ENCODE measurements at regions not wholly inside any gene's neighbourhood (a gene's known extent, or its start where the extent isn't known, plus 50 kb on each side); places are given as distances from the start of the nearest gene placed in this dataset.

DNA sequence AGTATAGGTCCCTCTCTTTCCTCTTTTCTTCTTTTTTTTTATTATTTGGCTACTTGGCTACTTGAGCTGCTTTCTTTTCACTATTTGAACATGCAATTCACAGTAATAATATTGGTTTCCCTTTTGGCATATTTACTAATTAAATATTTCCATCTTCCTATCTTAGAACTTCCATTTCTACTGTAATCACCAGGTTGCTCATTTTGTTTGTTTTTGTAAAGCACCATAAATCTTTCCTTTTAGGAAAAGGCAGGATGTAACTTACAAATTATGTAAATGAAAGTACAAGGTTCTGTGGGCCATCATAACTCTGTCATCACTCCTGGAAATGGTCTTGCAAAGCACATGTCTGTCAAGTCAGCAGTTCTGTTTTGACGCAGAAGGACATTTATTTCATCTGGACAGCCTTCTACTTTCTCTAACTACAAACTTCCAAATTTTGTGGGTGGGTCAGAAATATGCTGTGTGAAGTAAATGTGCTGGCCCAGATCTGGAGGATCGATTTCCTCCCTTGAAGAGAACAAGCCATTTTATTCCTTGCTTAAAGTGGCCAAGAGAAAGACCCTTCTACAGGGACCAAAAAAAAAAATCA, 71.7 kb upstream of the TNFSF18 start:
- no peaks in the 10 kb centered on the region for H3K36me3 ChIP-seq
- no peaks in the 10 kb centered on the region for H3K9me3 ChIP-seq
- 13% methylated on average over 2 of the region's 2 CpGs for WGBS
- TF ChIP-seq, protein P1, sequence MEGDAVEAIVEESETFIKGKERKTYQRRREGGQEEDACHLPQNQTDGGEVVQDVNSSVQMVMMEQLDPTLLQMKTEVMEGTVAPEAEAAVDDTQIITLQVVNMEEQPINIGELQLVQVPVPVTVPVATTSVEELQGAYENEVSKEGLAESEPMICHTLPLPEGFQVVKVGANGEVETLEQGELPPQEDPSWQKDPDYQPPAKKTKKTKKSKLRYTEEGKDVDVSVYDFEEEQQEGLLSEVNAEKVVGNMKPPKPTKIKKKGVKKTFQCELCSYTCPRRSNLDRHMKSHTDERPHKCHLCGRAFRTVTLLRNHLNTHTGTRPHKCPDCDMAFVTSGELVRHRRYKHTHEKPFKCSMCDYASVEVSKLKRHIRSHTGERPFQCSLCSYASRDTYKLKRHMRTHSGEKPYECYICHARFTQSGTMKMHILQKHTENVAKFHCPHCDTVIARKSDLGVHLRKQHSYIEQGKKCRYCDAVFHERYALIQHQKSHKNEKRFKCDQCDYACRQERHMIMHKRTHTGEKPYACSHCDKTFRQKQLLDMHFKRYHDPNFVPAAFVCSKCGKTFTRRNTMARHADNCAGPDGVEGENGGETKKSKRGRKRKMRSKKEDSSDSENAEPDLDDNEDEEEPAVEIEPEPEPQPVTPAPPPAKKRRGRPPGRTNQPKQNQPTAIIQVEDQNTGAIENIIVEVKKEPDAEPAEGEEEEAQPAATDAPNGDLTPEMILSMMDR (IDR thresholded peaks at IDR 0.05) = no peak
- TF ChIP-seq POLR2A (IDR thresholded peaks at IDR 0.05) = no peak
- TF ChIP-seq POLR2AphosphoS5 (IDR thresholded peaks at IDR 0.05) = no peak
- no peak for TF ChIP-seq EP300 (IDR thresholded peaks at IDR 0.05)
- peaks cover 22% of the 10 kb centered on the region for H3K4me1 ChIP-seq
- H3K27me3 ChIP-seq = no peaks in the 10 kb centered on the region
- H3K4me3 ChIP-seq = peak overlapping the region; percentile 36
- DNase-seq (ENCODE audit: low spot score in 2 of 2) = no peak
- peak overlapping the region; percentile 80 for H3K27ac ChIP-seq

DNA sequence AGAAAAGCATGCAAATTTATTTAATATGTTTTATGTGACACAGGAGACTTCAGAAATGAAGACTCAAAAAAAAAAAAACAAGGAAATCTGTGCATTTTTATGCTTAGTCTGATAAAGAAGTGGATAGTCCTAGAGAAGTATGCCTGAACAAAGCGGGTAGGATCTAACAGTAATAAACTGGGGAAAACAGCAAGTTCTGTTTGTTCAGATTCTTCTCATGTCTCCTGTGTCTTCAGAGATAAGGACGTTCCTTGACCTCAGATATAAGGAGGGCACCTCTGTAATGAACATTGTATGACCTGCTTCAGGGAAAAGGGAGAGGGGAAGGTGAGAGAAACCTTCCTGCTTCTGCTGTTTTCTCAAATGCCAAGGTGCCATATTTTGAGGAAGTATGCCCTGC, 67.7 kb upstream of the TNFSF18 start:
- Histone ChIP-seq H3K27ac (no peak overlapping the region), H3K9me3 (no peaks in the 10 kb centered on the region), H3K4me1 (peaks cover 17% of the 10 kb centered on the region), H3K36me3 (no peaks in the 10 kb centered on the region), H3K4me3 (no peak overlapping the region), H3K27me3 (no peaks in the 10 kb centered on the region)
- 87% methylated on average over 2 of the region's 2 CpGs for WGBS
- no peak for DNase-seq (ENCODE audit: low spot score in 2 of 2)
- TF ChIP-seq POLR2AphosphoS5 (IDR thresholded peaks at IDR 0.05) (no peak), EP300 (IDR thresholded peaks at IDR 0.05) (no peak), POLR2A (IDR thresholded peaks at IDR 0.05) (no peak)
- TF ChIP-seq, protein P1 (IDR thresholded peaks at IDR 0.05) = no peak

DNA sequence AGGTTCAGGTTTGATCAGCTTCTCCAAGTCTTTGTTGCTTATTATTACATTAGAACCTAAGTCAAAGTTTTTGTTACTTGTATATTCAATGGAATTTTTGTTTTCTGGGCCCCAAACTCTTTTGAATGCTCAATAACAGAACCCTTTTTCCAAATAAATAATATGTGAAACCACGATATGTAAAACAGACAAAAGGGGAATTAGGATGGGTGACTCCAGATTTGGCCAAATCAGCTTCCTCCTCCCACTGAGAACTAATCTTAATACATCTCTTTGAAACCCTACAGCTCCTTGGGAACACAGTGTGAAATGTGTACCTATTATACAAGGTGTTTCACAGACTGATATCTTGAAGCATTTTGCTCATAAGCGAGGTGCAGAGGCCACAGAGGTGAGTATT, 67.0 kb upstream of the TNFSF18 start:
- Histone ChIP-seq H3K36me3 (no peaks in the 10 kb centered on the region), H3K4me3 (no peak overlapping the region), H3K9me3 (no peaks in the 10 kb centered on the region), H3K27ac (no peak overlapping the region), H3K27me3 (no peaks in the 10 kb centered on the region), H3K4me1 (peaks cover 11% of the 10 kb centered on the region)
- no peak for DNase-seq (ENCODE audit: low spot score in 2 of 2)
- WGBS = 94% methylated on average over 2 of the region's 2 CpGs
- TF ChIP-seq POLR2A (IDR thresholded peaks at IDR 0.05) (no peak), EP300 (IDR thresholded peaks at IDR 0.05) (no peak)
- TF ChIP-seq, protein P1 (IDR thresholded peaks at IDR 0.05) = no peak

DNA sequence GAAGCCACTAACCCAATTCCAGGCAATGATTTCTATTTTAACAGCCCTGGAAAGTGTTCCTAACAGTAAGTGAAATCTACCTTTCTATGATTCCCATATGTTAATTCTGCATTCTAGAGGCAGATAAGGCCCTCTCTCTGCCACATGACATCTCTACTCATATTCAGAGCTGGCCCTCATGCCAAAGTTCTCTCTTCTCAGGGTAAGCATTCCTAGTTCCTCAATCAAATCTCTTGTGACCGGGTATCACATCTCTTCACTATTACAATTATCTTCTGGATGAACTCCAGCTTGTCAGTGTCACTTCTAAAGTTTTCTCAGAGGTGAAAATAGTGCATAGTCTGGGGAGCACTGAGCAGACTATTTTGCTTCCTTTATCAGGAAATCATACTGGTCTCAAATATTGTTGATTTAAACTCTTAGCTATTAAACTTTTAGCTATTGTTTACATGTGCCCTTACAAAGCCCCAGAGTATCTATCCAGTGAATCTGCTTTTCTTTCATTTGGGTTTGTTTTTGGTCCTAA, 66.4 kb upstream of the TNFSF18 start:
- 45% methylated on average over 1 of the region's 1 CpG for WGBS
- TF ChIP-seq EP300 (IDR thresholded peaks at IDR 0.05) (no peak), POLR2A (IDR thresholded peaks at IDR 0.05) (no peak), POLR2AphosphoS5 (IDR thresholded peaks at IDR 0.05) (no peak)
- TF ChIP-seq, protein P1 (IDR thresholded peaks at IDR 0.05) = no peak
- H3K27me3 ChIP-seq = no peaks in the 10 kb centered on the region
- H3K36me3 ChIP-seq = no peaks in the 10 kb centered on the region
- H3K9me3 ChIP-seq = no peaks in the 10 kb centered on the region
- H3K4me1 ChIP-seq = peaks cover 5% of the 10 kb centered on the region
- no peak overlapping the region for H3K4me3 ChIP-seq
- no peak overlapping the region for H3K27ac ChIP-seq
- DNase-seq (ENCODE audit: low spot score in 2 of 2) = no peak

DNA sequence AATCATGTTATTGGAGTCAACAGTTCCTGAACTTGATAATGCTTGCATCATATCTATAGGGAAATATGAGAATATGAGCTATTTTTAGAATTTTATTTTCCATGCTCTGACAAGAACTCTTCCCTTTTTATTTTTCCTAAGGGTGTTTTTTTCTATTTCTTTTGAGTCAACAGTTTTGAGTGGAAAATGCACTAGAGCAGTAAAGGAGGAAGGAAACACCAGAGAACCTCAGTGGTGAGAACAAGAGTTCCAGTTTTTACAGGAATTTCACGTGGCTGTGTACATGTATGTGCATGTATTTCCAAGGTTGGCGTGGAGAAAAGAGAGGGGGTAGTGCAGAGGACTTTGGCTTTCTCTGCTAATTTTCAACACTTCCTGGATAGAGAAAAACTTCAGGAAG, 63.6 kb upstream of the TNFSF18 start:
- 62% methylated on average over 2 of the region's 2 CpGs for WGBS
- H3K36me3 ChIP-seq = no peaks in the 10 kb centered on the region
- TF ChIP-seq POLR2AphosphoS5 (IDR thresholded peaks at IDR 0.05) (no peak), POLR2A (IDR thresholded peaks at IDR 0.05) (no peak), EP300 (IDR thresholded peaks at IDR 0.05) (no peak)
- TF ChIP-seq, protein P1 (IDR thresholded peaks at IDR 0.05) = no peak
- no peak overlapping the region for H3K4me3 ChIP-seq
- H3K4me1 ChIP-seq = no peaks in the 10 kb centered on the region
- DNase-seq (ENCODE audit: low spot score in 2 of 2) = no peak
- no peak overlapping the region for H3K27ac ChIP-seq
- H3K9me3 ChIP-seq = no peaks in the 10 kb centered on the region
- no peaks in the 10 kb centered on the region for H3K27me3 ChIP-seq

All from suprapubic skin (tissue), 4 donors.